ENCODE measurements at regions not wholly inside any gene's neighbourhood (a gene's known extent, or its start where the extent isn't known, plus 50 kb on each side); places are given as distances from the start of the nearest gene placed in this dataset.

- TF ChIP-seq CTCF (IDR thresholded peaks at IDR 0.05) (no peak), POLR2AphosphoS5 (IDR thresholded peaks at IDR 0.05) (no peak)
Measured at GRCh38 chr22:26746311-26746710, 88.9 kb downstream of the MIAT start.

Data from prostate gland (tissue), 2 donors.